HG02588 (cell line): ENCODE measurements at regions not wholly inside any gene's neighbourhood (a gene's known extent, or its start where the extent isn't known, plus 50 kb on each side); places are given as distances from the start of the nearest gene placed in this dataset.
"Not testable (repeated sequence)": the region's sequence is repeated elsewhere in the genome, so short reads cannot be mapped to it uniquely, and the experiment has no call there.

Experiments used
- ATAC-seq: cut with Tn5 transposase; IDR thresholded peaks from one replicate; pipeline ENCODE4 v1.9.1; 2021; ENCODE audit warnings: mild to moderate bottlenecking, moderate library complexity; ENCODE audit not compliant: unreplicated experiment

- ATAC-seq = no peak
These were observed 116.2 kb downstream of the RND3 start for GRCh38 chr2:150371044-150371818.

- no peak for ATAC-seq
These were observed 116.9 kb downstream of the RND3 start for GRCh38 chr2:150370561-150370960.

- ATAC-seq = no peak
These were observed 117.6 kb downstream of the RND3 start for GRCh38 chr2:150369862-150370261.

- no peak for ATAC-seq
These were observed 129.0 kb downstream of the RND3 start for GRCh38 chr2:150358468-150358807.

- ATAC-seq = peak; percentile 95
These were observed 129.5 kb downstream of the RND3 start for GRCh38 chr2:150357770-150358467.

DNA sequence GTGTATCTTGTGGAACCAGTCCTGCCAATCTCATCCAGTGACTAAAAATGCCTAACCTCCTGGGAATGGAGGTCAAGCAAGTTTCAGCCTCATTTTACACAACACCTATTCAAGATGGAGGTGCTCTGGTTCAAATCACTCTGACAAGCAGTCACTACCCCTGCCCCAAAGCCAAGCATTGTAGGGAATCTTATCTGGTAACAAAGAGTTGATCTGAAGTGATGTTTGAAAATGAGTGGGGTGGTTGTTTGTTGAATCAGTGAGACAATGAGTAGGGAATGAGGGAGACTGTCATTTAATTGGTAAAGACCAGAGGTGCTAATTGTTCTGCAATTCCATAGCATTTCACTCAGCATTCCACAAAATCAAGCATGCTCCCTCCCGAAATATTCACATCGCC, 132.0 kb downstream of the RND3 start:
- ATAC-seq = no peak

- ATAC-seq = no peak
These were observed 134.1 kb downstream of the RND3 start for GRCh38 chr2:150353376-150353775.

DNA sequence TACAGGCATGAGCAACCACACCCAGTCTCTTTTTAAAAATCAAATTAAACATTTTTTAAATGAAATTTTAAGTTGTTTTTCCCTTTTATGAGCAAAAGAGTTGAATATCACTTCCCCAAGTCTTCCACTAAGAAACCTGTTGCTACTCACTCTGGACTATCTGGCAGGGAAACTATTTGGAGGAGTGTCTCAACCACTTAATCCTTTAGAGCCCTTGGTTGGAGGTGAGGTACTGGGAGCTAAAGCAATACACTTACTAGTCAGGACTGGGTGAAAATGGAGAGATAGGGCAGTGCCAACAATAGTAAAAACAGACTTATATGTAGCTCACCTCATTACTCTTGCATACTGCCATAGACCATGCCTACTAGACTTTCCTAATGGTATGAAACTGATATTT, 135.5 kb downstream of the RND3 start:
- no peak for ATAC-seq

GRCh38 chr2:150350500-150350899, 137.0 kb downstream of the RND3 start:
- no peak for ATAC-seq

- no peak for ATAC-seq
These were observed 140.7 kb downstream of the RND3 start for GRCh38 chr2:150346806-150347205.

- no peak for ATAC-seq
These were observed 145.3 kb downstream of the RND3 start for GRCh38 chr2:150341982-150342680.

GRCh38 chr2:150339951-150340350, 147.5 kb downstream of the RND3 start:
- ATAC-seq = no peak

DNA sequence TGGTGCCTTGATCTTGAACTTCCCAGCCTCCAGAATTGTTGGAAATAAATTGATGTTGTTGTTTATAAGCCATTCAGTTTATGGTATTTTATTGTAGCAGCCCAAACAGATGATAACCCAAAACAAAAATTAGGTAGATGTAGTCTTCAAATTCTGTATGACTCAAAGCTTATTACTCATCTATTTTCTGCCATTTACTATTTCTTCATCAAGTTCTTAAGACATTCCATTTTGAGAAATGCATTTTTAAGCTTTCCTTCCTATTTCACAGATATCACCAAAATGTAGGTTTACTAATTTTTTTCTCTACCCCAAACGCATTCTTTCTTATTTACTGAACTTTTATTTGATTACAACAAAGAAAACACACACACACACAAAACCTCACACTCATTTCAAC, 148.2 kb downstream of the RND3 start:
- no peak for ATAC-seq

- no peak for ATAC-seq
These were observed 151.9 kb downstream of the RND3 start for GRCh38 chr2:150335596-150335995.

DNA sequence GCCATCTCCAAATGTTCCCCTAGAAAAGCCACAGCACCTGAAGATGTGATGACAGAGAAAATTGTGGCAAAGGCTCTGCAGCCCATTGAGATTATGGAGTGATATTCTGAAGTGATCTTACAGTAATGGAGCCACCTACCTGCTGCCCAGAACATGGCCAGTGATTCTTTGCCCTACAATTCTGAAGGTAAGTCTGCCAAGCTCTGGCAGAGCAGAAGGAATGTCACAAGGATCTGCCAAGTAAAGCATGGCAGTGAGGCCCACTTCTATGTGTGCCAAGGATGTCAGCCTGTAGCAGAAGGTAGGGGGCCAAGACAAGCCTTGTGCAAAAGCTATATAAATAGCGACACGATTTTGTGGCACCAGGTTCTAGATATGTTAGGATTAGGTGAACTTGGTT, 155.1 kb downstream of the RND3 start:
- no peak for ATAC-seq

DNA sequence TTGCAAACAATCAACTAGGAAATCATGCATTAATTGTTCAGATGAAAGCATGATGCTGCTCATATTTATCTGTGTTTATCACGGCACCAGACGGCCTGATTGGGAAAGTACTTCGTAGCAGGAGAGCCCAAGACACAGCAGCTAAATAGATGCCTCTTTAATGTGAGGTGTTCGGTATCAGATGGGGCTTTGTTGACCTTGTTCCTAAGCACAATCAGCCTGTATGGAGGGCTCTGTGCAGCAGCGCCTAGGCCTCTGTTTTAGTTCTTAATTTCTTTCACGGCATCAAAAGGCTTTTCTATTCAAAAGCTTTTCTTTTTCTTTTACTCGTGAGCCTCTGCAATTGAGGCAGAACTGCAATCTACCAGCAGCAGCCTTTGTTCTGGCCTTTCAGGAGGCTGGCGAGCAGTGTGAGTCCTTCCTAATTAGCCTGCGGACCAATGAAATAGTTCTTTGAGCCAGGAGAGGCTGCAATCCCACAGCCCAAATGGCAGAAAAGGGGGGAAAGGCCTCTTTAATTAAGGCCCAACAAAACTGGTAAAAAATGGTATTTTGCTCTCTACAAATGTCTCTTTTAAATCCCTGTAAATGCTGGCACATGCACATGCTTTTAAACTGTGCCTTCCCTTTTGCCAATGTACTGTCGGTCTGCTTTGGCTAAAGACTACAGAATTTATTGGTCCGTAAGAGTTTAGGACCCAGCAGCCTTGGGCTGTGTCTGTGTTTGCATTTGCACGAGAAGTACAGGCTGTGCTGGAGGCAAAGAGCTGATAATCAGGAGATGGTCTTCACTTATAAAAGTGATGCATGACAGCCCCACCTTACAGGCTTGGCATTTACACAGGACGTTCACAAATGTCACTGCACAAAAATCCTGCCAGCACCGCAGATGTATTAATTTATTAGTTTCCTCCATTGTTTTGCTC, 159.6 kb downstream of the RND3 start:
- no peak for ATAC-seq

- ATAC-seq = no peak
These were observed 161.7 kb downstream of the RND3 start for GRCh38 chr2:150325656-150326314.

- not testable (repeated sequence) for ATAC-seq
These were observed 164.4 kb downstream of the RND3 start for GRCh38 chr2:150323071-150323470.

DNA sequence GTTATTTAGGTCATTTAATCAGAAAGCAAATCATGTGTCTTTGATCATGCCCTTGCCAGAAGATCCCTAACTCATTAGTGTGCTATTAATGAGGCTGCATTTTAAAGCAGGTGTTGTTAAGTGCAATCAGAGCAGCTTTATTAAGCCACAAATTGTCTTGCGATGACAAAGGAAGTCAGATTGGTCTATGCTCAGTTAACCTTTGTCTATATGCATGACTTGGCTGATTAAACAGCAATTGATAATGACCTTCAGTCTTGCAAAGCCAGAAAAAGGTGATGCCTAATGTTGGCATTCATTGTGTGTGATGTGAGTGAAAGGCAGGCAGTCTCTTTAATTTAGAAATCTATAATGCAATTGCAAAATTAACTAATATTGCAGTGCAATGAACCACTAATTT, 166.9 kb downstream of the RND3 start:
- no peak for ATAC-seq
